Effector memory CD8-positive, alpha-beta T cell (primary cell): ENCODE measurements at regions not wholly inside any gene's neighbourhood (a gene's known extent, or its start where the extent isn't known, plus 50 kb on each side); places are given as distances from the start of the nearest gene placed in this dataset.
A peak's percentile ranks its signal among the peaks of the same experiment; 100 is the strongest.

Experiments used
- ATAC-seq: fragments of 150-1000 bp; cut with Tn5 transposase; replicated peaks from 2 replicates; pipeline ENCODE4 v1.10.0; 2021; ENCODE audit warnings: mild to moderate bottlenecking, moderate library complexity
- DNase-seq, 3 experiments: peaks; one replicate each; pipeline ENCODE4 v3.0.0; 2021
- H3K27ac Mint-ChIP-seq, 2 donors: one replicate each; pipeline ENCODE4 v1.8.0; 2022; ENCODE audit warnings: mild to moderate bottlenecking in 2 of 2, mixed read lengths in 2 of 2, moderate library complexity in 2 of 2
- H3K27me3 Mint-ChIP-seq, 2 donors: one replicate each; pipeline ENCODE4 v1.8.0; 2022; ENCODE audit warnings: mixed read lengths in 2 of 2
- H3K36me3 Mint-ChIP-seq: one replicate; pipeline ENCODE4 v1.8.0; 2022; ENCODE audit warnings: mild to moderate bottlenecking, moderate library complexity, mixed read lengths; ENCODE audit not compliant: insufficient read depth
- H3K4me1 Mint-ChIP-seq, 2 donors: one replicate each; pipeline ENCODE4 v1.8.0; 2022; ENCODE audit warnings: low read depth in 2 of 2, mixed read lengths in 2 of 2
- H3K4me3 Mint-ChIP-seq, 2 donors: one replicate each; pipeline ENCODE4 v1.8.0; 2022; ENCODE audit warnings: mild to moderate bottlenecking in 2 of 2, mixed read lengths in 2 of 2, moderate library complexity in 2 of 2
- H3K9me3 Mint-ChIP-seq, 2 donors: one replicate each; pipeline ENCODE4 v1.8.0; 2022; ENCODE audit warnings: mixed read lengths in 2 of 2

- no peak overlapping the region for H3K4me3 Mint-ChIP-seq
- peaks cover 0 to 2% of the 10 kb centered on the region in 2 donors for H3K9me3 Mint-ChIP-seq
- H3K27me3 Mint-ChIP-seq, result no peaks in the 10 kb centered on the region
- no peaks in the 10 kb centered on the region for H3K4me1 Mint-ChIP-seq
- H3K36me3 Mint-ChIP-seq, result no peaks in the 10 kb centered on the region
- H3K27ac Mint-ChIP-seq, result no peak overlapping the region
- DNase-seq (no peak), ATAC-seq (no peak)
Observed at GRCh38 chr18:60146220-60146960, 226.2 kb downstream of the MC4R start.

GRCh38 chr18:60145776-60146175 lies 226.8 kb downstream of the MC4R start:
- Mint-ChIP-seq H3K27ac (no peak overlapping the region), H3K27me3 (no peaks in the 10 kb centered on the region), H3K9me3 (peaks cover 0 to 2% of the 10 kb centered on the region in 2 donors), H3K36me3 (no peaks in the 10 kb centered on the region), H3K4me1 (no peaks in the 10 kb centered on the region), H3K4me3 (no peak overlapping the region)
- no peak for ATAC-seq
- DNase-seq, result no peak

GRCh38 chr18:60134806-60135205 lies 235.0 kb downstream of the PMAIP1 start:
- no peaks in the 10 kb centered on the region for H3K27me3 Mint-ChIP-seq
- H3K27ac Mint-ChIP-seq, result no peak overlapping the region
- DNase-seq, result no peak
- H3K9me3 Mint-ChIP-seq, result peaks cover 0 to 7% of the 10 kb centered on the region in 2 donors
- no peak for ATAC-seq
- H3K36me3 Mint-ChIP-seq, result no peaks in the 10 kb centered on the region
- no peaks in the 10 kb centered on the region for H3K4me1 Mint-ChIP-seq
- no peak overlapping the region for H3K4me3 Mint-ChIP-seq

GRCh38 chr18:60130284-60130683 lies 230.5 kb downstream of the PMAIP1 start:
- Mint-ChIP-seq H3K9me3 (no peaks in the 10 kb centered on the region), H3K36me3 (no peaks in the 10 kb centered on the region), H3K4me1 (no peaks in the 10 kb centered on the region), H3K4me3 (no peak overlapping the region), H3K27ac (no peak overlapping the region), H3K27me3 (no peaks in the 10 kb centered on the region)
- ATAC-seq, result no peak
- no peak for DNase-seq

- Mint-ChIP-seq H3K9me3 (no peaks in the 10 kb centered on the region), H3K4me1 (no peaks in the 10 kb centered on the region), H3K27me3 (no peaks in the 10 kb centered on the region)
Observed at GRCh38 chr18:60123031-60123430, 223.2 kb downstream of the PMAIP1 start.

GRCh38 chr18:60122339-60122738 lies 222.5 kb downstream of the PMAIP1 start:
- Mint-ChIP-seq H3K27ac (no peak overlapping the region), H3K27me3 (no peaks in the 10 kb centered on the region), H3K4me1 (no peaks in the 10 kb centered on the region), H3K36me3 (peaks cover 4% of the 10 kb centered on the region), H3K4me3 (no peak overlapping the region), H3K9me3 (peaks cover 0 to 3% of the 10 kb centered on the region in 2 donors)
- no peak for ATAC-seq
- no peak for DNase-seq

More at GRCh38 chr18:60123031-60123430, 223.2 kb downstream of the PMAIP1 start:
- Mint-ChIP-seq H3K4me3 (no peak overlapping the region), H3K27ac (no peak overlapping the region), H3K36me3 (peaks cover 4% of the 10 kb centered on the region)
- ATAC-seq (no peak), DNase-seq (no peak)

- no peaks in the 10 kb centered on the region for H3K27me3 Mint-ChIP-seq
- H3K4me3 Mint-ChIP-seq, result no peak overlapping the region
- H3K4me1 Mint-ChIP-seq, result no peaks in the 10 kb centered on the region
- peaks cover 0 to 3% of the 10 kb centered on the region in 2 donors for H3K9me3 Mint-ChIP-seq
- no peak overlapping the region for H3K27ac Mint-ChIP-seq
- no peak for ATAC-seq
- peaks cover 4% of the 10 kb centered on the region for H3K36me3 Mint-ChIP-seq
- DNase-seq, result no peak
Observed at GRCh38 chr18:60120231-60120750, 220.5 kb downstream of the PMAIP1 start.

GRCh38 chr18:60117321-60117720 lies 217.5 kb downstream of the PMAIP1 start:
- H3K36me3 Mint-ChIP-seq, result peaks cover 4% of the 10 kb centered on the region
- peak in 1 of 3 experiments; percentile 0 for DNase-seq
- H3K27me3 Mint-ChIP-seq, result no peaks in the 10 kb centered on the region
- H3K4me1 Mint-ChIP-seq, result no peaks in the 10 kb centered on the region
- H3K27ac Mint-ChIP-seq, result no peak overlapping the region
- no peak overlapping the region for H3K4me3 Mint-ChIP-seq
- peaks cover 0 to 7% of the 10 kb centered on the region in 2 donors for H3K9me3 Mint-ChIP-seq
- no peak for ATAC-seq

GRCh38 chr18:60113396-60113795 lies 213.6 kb downstream of the PMAIP1 start:
- DNase-seq (no peak), ATAC-seq (no peak)
- peaks cover 0 to 7% of the 10 kb centered on the region in 2 donors for H3K9me3 Mint-ChIP-seq
- H3K4me3 Mint-ChIP-seq, result no peak overlapping the region
- H3K27me3 Mint-ChIP-seq, result no peaks in the 10 kb centered on the region
- no peaks in the 10 kb centered on the region for H3K36me3 Mint-ChIP-seq
- H3K4me1 Mint-ChIP-seq, result no peaks in the 10 kb centered on the region
- no peak overlapping the region for H3K27ac Mint-ChIP-seq

- Mint-ChIP-seq H3K27me3 (no peaks in the 10 kb centered on the region), H3K4me3 (no peak overlapping the region), H3K4me1 (no peaks in the 10 kb centered on the region), H3K9me3 (peaks cover 0 to 5% of the 10 kb centered on the region in 2 donors), H3K36me3 (no peaks in the 10 kb centered on the region), H3K27ac (no peak overlapping the region)
- no peak for ATAC-seq
- no peak for DNase-seq
Observed at GRCh38 chr18:60112369-60112768, 212.6 kb downstream of the PMAIP1 start.

GRCh38 chr18:60111525-60111924 lies 211.7 kb downstream of the PMAIP1 start:
- Mint-ChIP-seq H3K4me1 (no peaks in the 10 kb centered on the region), H3K27ac (no peak overlapping the region), H3K27me3 (no peaks in the 10 kb centered on the region), H3K9me3 (peaks cover 0 to 4% of the 10 kb centered on the region in 2 donors), H3K4me3 (no peak overlapping the region), H3K36me3 (no peaks in the 10 kb centered on the region)
- ATAC-seq (no peak), DNase-seq (no peak)

GRCh38 chr18:60110836-60111235 lies 211.0 kb downstream of the PMAIP1 start:
- Mint-ChIP-seq H3K27ac (no peak overlapping the region), H3K9me3 (peaks cover 0 to 4% of the 10 kb centered on the region in 2 donors), H3K36me3 (no peaks in the 10 kb centered on the region), H3K4me1 (no peaks in the 10 kb centered on the region), H3K4me3 (no peak overlapping the region), H3K27me3 (no peaks in the 10 kb centered on the region)
- no peak for DNase-seq
- ATAC-seq, result no peak

GRCh38 chr18:60100778-60101177 lies 201.0 kb downstream of the PMAIP1 start:
- Mint-ChIP-seq H3K4me3 (no peak overlapping the region), H3K36me3 (no peaks in the 10 kb centered on the region), H3K9me3 (no peaks in the 10 kb centered on the region), H3K4me1 (no peaks in the 10 kb centered on the region), H3K27me3 (no peaks in the 10 kb centered on the region), H3K27ac (no peak overlapping the region)
- ATAC-seq, result no peak
- no peak for DNase-seq

- H3K4me3 Mint-ChIP-seq, result no peak overlapping the region
Observed at GRCh38 chr18:60099709-60100108, 199.9 kb downstream of the PMAIP1 start.

More at GRCh38 chr18:60099709-60100108, 199.9 kb downstream of the PMAIP1 start:
- H3K9me3 Mint-ChIP-seq, result no peaks in the 10 kb centered on the region
- ATAC-seq (no peak), DNase-seq (no peak)
- no peaks in the 10 kb centered on the region for H3K4me1 Mint-ChIP-seq
- no peaks in the 10 kb centered on the region for H3K36me3 Mint-ChIP-seq
- H3K27ac Mint-ChIP-seq, result no peak overlapping the region
- no peaks in the 10 kb centered on the region for H3K27me3 Mint-ChIP-seq
